H1 (cell line): ENCODE measurements at regions not wholly inside any gene's neighbourhood (a gene's known extent, or its start where the extent isn't known, plus 50 kb on each side); places are given as distances from the start of the nearest gene placed in this dataset.

Experiments
- CTCF ChIA-PET: fragments of 300-600 bp; sonication (Branson Sonifier 250); formaldehyde crosslinking; loops from one replicate; lab custom pipeline; 2021; ENCODE audit not compliant: partially characterized antibody; lab: Charles Lee
- POLR2A ChIA-PET: fragments of 300-600 bp; sonication (Branson Sonifier 250); formaldehyde crosslinking; loops from one replicate; lab custom pipeline; 2021; ENCODE audit warnings: inconsistent platforms; ENCODE audit not compliant: partially characterized antibody; lab: Charles Lee
- DNase-seq, 2 experiments: peaks; one replicate each; pipeline versions ENCODE4 v3.0.0 to v3.0.0-alpha.2; 2010 to 2022; ENCODE audit warnings: low spot score in 2 of 2, low read depth in 1 of 2, mixed read lengths in 1 of 2
- FAIRE-seq: peaks from 2 replicates; lab custom pipeline; 2011; peaks lifted over from hg19 to GRCh38; lab: Jason Lieb, UNC
- H2AFZ ChIP-seq: 2 replicates; pipeline ENCODE4 v1.8.1; 2012; ENCODE audit warnings: low read length, inconsistent platforms
- H2AK5ac ChIP-seq: 2 replicates; pipeline ENCODE4 v1.6.1; 2013; ENCODE audit warnings: low read depth, low read length
- H2BK120ac ChIP-seq: replicated peaks from 2 replicates; pipeline ENCODE3; 2013; ENCODE audit warnings: low read depth, low read length, inconsistent platforms
- H2BK12ac ChIP-seq: 2 replicates; pipeline ENCODE4 v1.6.1; 2013; ENCODE audit warnings: low read depth, low read length
- H2BK15ac ChIP-seq: 2 replicates; pipeline ENCODE4 v1.6.1; 2013; ENCODE audit warnings: low read length
- H2BK20ac ChIP-seq: 2 replicates; pipeline ENCODE4 v1.6.1; 2013; ENCODE audit warnings: low read length
- H2BK5ac ChIP-seq: 2 replicates; pipeline ENCODE4 v1.6.1; 2013; ENCODE audit warnings: low read depth, low read length
- H3K14ac ChIP-seq: 2 replicates; pipeline ENCODE4 v1.6.1; 2013; ENCODE audit warnings: inconsistent platforms; ENCODE audit not compliant: insufficient read length
- H3K18ac ChIP-seq: 2 replicates; pipeline ENCODE4 v1.6.1; 2013; ENCODE audit warnings: low read length; ENCODE audit errors: extremely low read depth
- H3K23ac ChIP-seq: 2 replicates; pipeline ENCODE4 v1.6.1; 2013; ENCODE audit warnings: inconsistent platforms; ENCODE audit not compliant: insufficient read length
- H3K23me2 ChIP-seq: 2 replicates; pipeline ENCODE4 v1.6.1; 2013; ENCODE audit warnings: low read depth, low read length
- H3K27ac ChIP-seq: 2 replicates; pipeline ENCODE4 v1.6.1; 2011; ENCODE audit warnings: low read depth, low read length, inconsistent platforms
- H3K27me3 ChIP-seq, 4 experiments: replicated peaks in 1 of 4; 1 replicate in 1 of 4; 2 replicates in 3 of 4; pipeline versions ENCODE4 v1.6.1 to v1.8.1; 2011 to 2013; ENCODE audit warnings: low read length in 3 of 4, mild to moderate bottlenecking in 3 of 4, inconsistent platforms in 2 of 4, mixed read lengths in 2 of 4, moderate library complexity in 1 of 4; ENCODE audit not compliant: control insufficient read depth in 3 of 4, insufficient read depth in 3 of 4; ENCODE audit errors: extremely low read depth in 1 of 4
- H3K36me3 ChIP-seq, 4 experiments: 2 replicates each; pipeline versions ENCODE4 v1.6.1 to v1.8.1; 2011 to 2013; ENCODE audit warnings: mild to moderate bottlenecking in 4 of 4, low read length in 3 of 4, moderate library complexity in 2 of 4, control low read depth in 1 of 4, inconsistent platforms in 1 of 4; ENCODE audit not compliant: insufficient read depth in 4 of 4, control insufficient read depth in 2 of 4
- H3K4ac ChIP-seq: replicated peaks from 2 replicates; pipeline ENCODE3; 2013; ENCODE audit warnings: low read length, low read depth, mixed read lengths, inconsistent platforms; ENCODE audit not compliant: insufficient read length
- H3K4me1 ChIP-seq, 4 experiments: replicated peaks in 1 of 4; 1 replicate in 1 of 4; 2 replicates in 3 of 4; pipeline versions ENCODE4 v1.6.1 to v1.8.1; 2011 to 2013; ENCODE audit warnings: low read length in 3 of 4, inconsistent platforms in 2 of 4, mixed read lengths in 1 of 4; ENCODE audit not compliant: insufficient read depth in 4 of 4, control insufficient read depth in 3 of 4
- H3K4me2 ChIP-seq, 2 experiments: 2 replicates each; pipeline versions ENCODE4 v1.6.1 to v1.8.1; 2011 to 2013; ENCODE audit warnings: low read depth in 2 of 2, low read length in 2 of 2, control low read depth in 1 of 2, inconsistent platforms in 1 of 2, mild to moderate bottlenecking in 1 of 2; ENCODE audit not compliant: insufficient read depth in 1 of 2
- H3K4me3 ChIP-seq, 4 experiments: fragments of 200-600, 300-600 bp in 1 of 4; sonication (generic), shearing (Covaris generic), sonication (Bioruptor Twin) in 1 of 4; 2 replicates each; pipeline versions ENCODE4 v1.5.1 to v1.8.1; 2011 to 2016; ENCODE audit warnings: low read length in 4 of 4, low read depth in 3 of 4, control low read depth in 2 of 4, inconsistent platforms in 2 of 4, mild to moderate bottlenecking in 2 of 4, mixed read lengths in 1 of 4, moderate library complexity in 1 of 4; ENCODE audit not compliant: insufficient read depth in 2 of 4; ENCODE audit errors: extremely low read depth in 1 of 4
- H3K56ac ChIP-seq: replicated peaks from 2 replicates; pipeline ENCODE3; 2013; ENCODE audit warnings: low read depth, mild to moderate bottlenecking, mixed read lengths, low read length, inconsistent platforms; ENCODE audit not compliant: insufficient read length
- H3K79me1 ChIP-seq: 2 replicates; pipeline ENCODE4 v1.6.1; 2013; ENCODE audit warnings: low read depth, low read length, control low read depth
- H3K79me2 ChIP-seq, 2 experiments: 2 replicates each; pipeline versions ENCODE4 v1.6.1 to v1.8.1; 2012 to 2013; ENCODE audit warnings: low read length in 2 of 2, mild to moderate bottlenecking in 2 of 2, inconsistent platforms in 1 of 2; ENCODE audit not compliant: insufficient read depth in 2 of 2, control insufficient read depth in 1 of 2
- H3K9ac ChIP-seq, 4 experiments: replicated peaks in 1 of 4; 1 replicate in 1 of 4; 2 replicates in 3 of 4; pipeline versions ENCODE4 v1.6.1 to v1.8.1; 2011 to 2013; ENCODE audit warnings: low read depth in 3 of 4, low read length in 3 of 4, control low read depth in 2 of 4, mild to moderate bottlenecking in 2 of 4, moderate library complexity in 2 of 4, inconsistent platforms in 1 of 4; ENCODE audit errors: extremely low read depth in 1 of 4
- H3K9me3 ChIP-seq, 2 experiments: 2 replicates each; pipeline versions ENCODE4 v1.6.1 to v1.8.1; 2012 to 2013; ENCODE audit warnings: mild to moderate bottlenecking in 2 of 2, moderate library complexity in 2 of 2, control low read depth in 1 of 2, inconsistent platforms in 1 of 2, low read depth in 1 of 2, low read length in 1 of 2, mixed read lengths in 1 of 2; ENCODE audit not compliant: insufficient read depth in 2 of 2
- H4K20me1 ChIP-seq, 2 experiments: replicated peaks in 1 of 2; 2 replicates each; pipeline versions ENCODE3 to v1.8.1; 2011 to 2013; ENCODE audit warnings: inconsistent platforms in 2 of 2, low read length in 2 of 2, mild to moderate bottlenecking in 1 of 2; ENCODE audit not compliant: insufficient read depth in 2 of 2, control insufficient read depth in 1 of 2
- H4K5ac ChIP-seq: 2 replicates; pipeline ENCODE4 v1.6.1; 2013; ENCODE audit warnings: low read length, low read depth, mixed read lengths, inconsistent platforms; ENCODE audit not compliant: insufficient read length
- H4K8ac ChIP-seq: 2 replicates; pipeline ENCODE4 v1.8.0; 2013; ENCODE audit warnings: mild to moderate bottlenecking, moderate library complexity, low read length, inconsistent platforms; ENCODE audit not compliant: insufficient read depth; ENCODE audit errors: extremely low read depth
- H4K91ac ChIP-seq: replicated peaks from 2 replicates; pipeline ENCODE3; 2013; ENCODE audit warnings: low read length, mixed read lengths, inconsistent platforms; ENCODE audit not compliant: insufficient read length
- ASH2L ChIP-seq: fragments of 200-600, 300-600 bp; sonication (generic); IDR thresholded peaks from one replicate; pipeline ENCODE4 v1.7.1; 2017; ENCODE audit warnings: low read length
- BCL11A ChIP-seq, 2 experiments: IDR thresholded peaks; one replicate each; pipeline ENCODE4 v1.6.1; 2011; ENCODE audit warnings: low read depth in 2 of 2, low read length in 2 of 2, mild to moderate bottlenecking in 2 of 2
- BRCA1 ChIP-seq: IDR thresholded peaks from 2 replicates; pipeline ENCODE4 v1.6.1; 2012; ENCODE audit warnings: low read depth, low read length, improper control_type of control experiment
- CHD1 ChIP-seq: IDR thresholded peaks from 2 replicates; pipeline ENCODE4 v1.6.1; 2012; ENCODE audit warnings: low read depth, low read length, improper control_type of control experiment
- JUND ChIP-seq: IDR thresholded peaks from 2 replicates; pipeline ENCODE4 v1.6.1; 2011; ENCODE audit warnings: mild to moderate bottlenecking, improper control_type of control experiment, low read length
- KDM5A ChIP-seq: fragments of 200-600 bp; IDR thresholded peaks from 2 replicates; pipeline ENCODE4 v1.7.1; 2012; ENCODE audit warnings: mild to moderate bottlenecking, low read length, inconsistent platforms, mixed read lengths
- POLR2AphosphoS5 ChIP-seq: IDR thresholded peaks from 2 replicates; pipeline ENCODE4 v1.6.1; 2011; ENCODE audit warnings: low read depth, low read length
- SAP30 ChIP-seq: fragments of 300-600 bp; sonication (generic); IDR thresholded peaks from 2 replicates; pipeline ENCODE4 v1.7.1; 2012; ENCODE audit warnings: low read length, moderate library complexity, mild to moderate bottlenecking, inconsistent platforms; ENCODE audit not compliant: insufficient read depth, insufficient replicate concordance
- SIN3A ChIP-seq, 2 experiments: IDR thresholded peaks in 1 of 2; conservative IDR thresholded peaks in 1 of 2; 2 replicates each; pipeline ENCODE4 v1.6.1; 2011 to 2012; ENCODE audit warnings: low read length in 2 of 2, improper control_type of control experiment in 1 of 2, low read depth in 1 of 2, mild to moderate bottlenecking in 1 of 2
- SIRT6 ChIP-seq: IDR thresholded peaks from one replicate; pipeline ENCODE4 v1.7.1; 2012; ENCODE audit warnings: low read length, inconsistent platforms
- SP1 ChIP-seq: IDR thresholded peaks from 2 replicates; pipeline ENCODE4 v1.6.1; 2011; ENCODE audit warnings: low read depth, low read length
- SUZ12 ChIP-seq: fragments of 200-600 bp; sonication (generic); IDR thresholded peaks from 2 replicates; pipeline ENCODE4 v1.6.1; 2012; ENCODE audit warnings: mild to moderate bottlenecking, inconsistent platforms, low read length, moderate library complexity, mixed read lengths
- TAF1 ChIP-seq: IDR thresholded peaks from 2 replicates; pipeline ENCODE4 v1.6.1; 2011; ENCODE audit warnings: mild to moderate bottlenecking, low read depth, low read length
- TEAD4 ChIP-seq: IDR thresholded peaks from 2 replicates; pipeline ENCODE4 v1.6.1; 2012; ENCODE audit warnings: low read depth, low read length, inconsistent platforms, mixed read lengths
- WGBS, 2 experiments: shearing (Covaris generic) in 1 of 2; methylation state at CpG; one replicate each; pipeline versions ENCODE4 v1.1.6 to v1.1.7; 2013 to 2015; ENCODE audit warnings: low lambda C conversion rate in 2 of 2, mixed read lengths in 2 of 2, inconsistent platforms in 1 of 2, low coverage in 1 of 2, missing lambda C conversion rate in 1 of 2; ENCODE audit not compliant: insufficient replicate concordance in 2 of 2, insufficient coverage in 1 of 2, insufficient read length in 1 of 2; ENCODE audit errors: extremely low coverage in 1 of 2, missing lambda C conversion rate in 1 of 2; 5-methylcytosine and 5-hydroxymethylcytosine counted together

GRCh38 chr21:28675331-28676041 is 317.2 kb downstream of the LTN1 start:
- Histone ChIP-seq H4K8ac (no peak overlapping the region), H3K36me3 (no peaks in the 10 kb centered on the region), H3K9me3 (peaks cover 0 to 5% of the 10 kb centered on the region in 2 experiments; a peak in 1 of 4 replicates), H3K4me3 (no peak overlapping the region), H3K9ac (no peak overlapping the region), H2BK12ac (no peak overlapping the region), H4K5ac (no peak overlapping the region), H3K4me1 (no peaks in the 10 kb centered on the region), H4K20me1 (no peaks in the 10 kb centered on the region), H3K27me3 (no peaks in the 10 kb centered on the region), H4K91ac (no peak overlapping the region), H2AK5ac (no peak overlapping the region), H3K18ac (no peak overlapping the region), H3K4me2 (no peak overlapping the region), H3K23me2 (no peaks in the 10 kb centered on the region), H3K4ac (no peak overlapping the region), H2BK120ac (no peak overlapping the region), H3K56ac (no peak overlapping the region), H3K79me1 (no peaks in the 10 kb centered on the region), H3K14ac (no peak overlapping the region), H2BK15ac (no peak overlapping the region), H3K27ac (no peak overlapping the region), H2BK5ac (no peak overlapping the region), H3K23ac (no peak overlapping the region), H2AFZ (no peak overlapping the region), H3K79me2 (no peaks in the 10 kb centered on the region), H2BK20ac (no peak overlapping the region)
- no peak for DNase-seq
- WGBS, 2 experiments, result 60% methylated on average over 4 of the region's 4 CpGs; no CpG with 5 or more reads in 1 of the 2 experiments
- ChIA-PET CTCF (no interaction called here), POLR2A (no interaction called here)
- no peak for TF ChIP-seq JUND
- TF ChIP-seq SAP30, result no peak
- no peak for TF ChIP-seq BRCA1
- TF ChIP-seq TAF1, result no peak
- no peak for TF ChIP-seq SUZ12
- no peak for TF ChIP-seq POLR2AphosphoS5
- no peak for TF ChIP-seq BCL11A (IDR thresholded peaks at IDR 0.05; ENCODE audit: low read depth in 2 of 2, low read length in 2 of 2)
- no peak for TF ChIP-seq CHD1
- no peak for TF ChIP-seq TEAD4
- no peak for TF ChIP-seq SIRT6
- no peak for TF ChIP-seq SP1
- no peak for TF ChIP-seq SIN3A (conservative IDR thresholded peaks at IDR 0.05 in 1 of 2, IDR thresholded peaks at IDR 0.05 in 1 of 2; ENCODE audit: low read depth in 1 of 2, low read length in 2 of 2)
- TF ChIP-seq KDM5A, result no peak
- no peak for TF ChIP-seq ASH2L
- no peak for FAIRE-seq
